HG02852 (cell line): ENCODE measurements at regions not wholly inside any gene's neighbourhood (a gene's known extent, or its start where the extent isn't known, plus 50 kb on each side); places are given as distances from the start of the nearest gene placed in this dataset.
"Not testable (repeated sequence)": the region's sequence is repeated elsewhere in the genome, so short reads cannot be mapped to it uniquely, and the experiment has no call there.

ENCODE experiments used
- ATAC-seq: cut with Tn5 transposase; IDR thresholded peaks from one replicate; pipeline ENCODE4 v1.9.1; 2021; ENCODE audit warnings: mild to moderate bottlenecking, moderate library complexity; ENCODE audit not compliant: unreplicated experiment

GRCh38 chr11:129695571-129696308 is 119.9 kb upstream of the TMEM45B start:
- ATAC-seq = peak; percentile 79

- ATAC-seq = no peak
Measured at GRCh38 chr11:129696309-129696989, 119.2 kb upstream of the TMEM45B start.

GRCh38 chr11:129698212-129698611 is 117.4 kb upstream of the TMEM45B start:
- no peak for ATAC-seq

- ATAC-seq = no peak
Measured at GRCh38 chr11:129699711-129700304, 115.8 kb upstream of the TMEM45B start.

GRCh38 chr11:129700701-129701100 is 114.9 kb upstream of the TMEM45B start:
- no peak for ATAC-seq

- ATAC-seq = no peak
Measured at GRCh38 chr11:129701706-129702105, 113.9 kb upstream of the TMEM45B start.

GRCh38 chr11:129702410-129703398 is 112.9 kb upstream of the TMEM45B start:
- no peak for ATAC-seq

- no peak for ATAC-seq
Measured at GRCh38 chr11:129703846-129704245, 111.8 kb upstream of the TMEM45B start.

- no peak for ATAC-seq
Measured at GRCh38 chr11:129704831-129705230, 110.8 kb upstream of the TMEM45B start.

- no peak for ATAC-seq
Measured at GRCh38 chr11:129705341-129705740, 110.3 kb upstream of the TMEM45B start.

- no peak for ATAC-seq
Measured at GRCh38 chr11:129705933-129706332, 109.7 kb upstream of the TMEM45B start.

- ATAC-seq = no peak
Measured at GRCh38 chr11:129709801-129710398, 105.7 kb upstream of the TMEM45B start.

GRCh38 chr11:129710423-129710822 is 105.2 kb upstream of the TMEM45B start:
- ATAC-seq = no peak

- ATAC-seq = no peak
Measured at GRCh38 chr11:129711760-129712159, 103.9 kb upstream of the TMEM45B start.

- ATAC-seq = not testable (repeated sequence)
Measured at GRCh38 chr11:129712486-129713240, 103.0 kb upstream of the TMEM45B start.

GRCh38 chr11:129719037-129719436 is 96.6 kb upstream of the TMEM45B start:
- no peak for ATAC-seq

- ATAC-seq = no peak
Measured at GRCh38 chr11:129720156-129720555, 95.5 kb upstream of the TMEM45B start.

GRCh38 chr11:129720994-129721393 is 94.7 kb upstream of the TMEM45B start:
- no peak for ATAC-seq

- no peak for ATAC-seq
Measured at GRCh38 chr11:129721685-129722084, 94.0 kb upstream of the TMEM45B start.

GRCh38 chr11:129722529-129722928 is 93.1 kb upstream of the TMEM45B start:
- no peak for ATAC-seq
